CD4-positive, CD25-positive, alpha-beta regulatory T cell (primary cell): ENCODE measurements at regions not wholly inside any gene's neighbourhood (a gene's known extent, or its start where the extent isn't known, plus 50 kb on each side); places are given as distances from the start of the nearest gene placed in this dataset.

ENCODE experiments used
- ATAC-seq, 2 donors: fragments of 150-1000 bp; cut with Tn5 transposase; one replicate each; pipeline ENCODE4 v1.10.0; 2021; ENCODE audit warnings: low read depth in 2 of 2, moderate number of reproducible peaks in 2 of 2, moderate library complexity in 1 of 2
- DNase-seq, 3 donors: peaks; one replicate each; pipeline versions ENCODE4 v3.0.0 to v3.0.0-alpha.2; 2012 to 2022; ENCODE audit warnings: mixed read lengths in 1 of 3
- H3K27ac ChIP-seq: one replicate; pipeline ENCODE4 v1.7.0; 2013; ENCODE audit warnings: mild to moderate bottlenecking, low read length; ENCODE audit not compliant: insufficient read depth, poor library complexity, severe bottlenecking
- H3K27me3 ChIP-seq: one replicate; pipeline ENCODE4 v1.7.0; 2013; ENCODE audit warnings: low read length; ENCODE audit not compliant: control insufficient read depth, insufficient read depth
- H3K36me3 ChIP-seq: one replicate; pipeline ENCODE4 v1.7.0; 2013; ENCODE audit warnings: mild to moderate bottlenecking, low read length, moderate library complexity; ENCODE audit not compliant: control insufficient read depth, insufficient read depth
- H3K4me1 ChIP-seq: 2 replicates; pipeline ENCODE4 v1.7.0; 2013; ENCODE audit warnings: mild to moderate bottlenecking, low read length; ENCODE audit not compliant: insufficient read depth, control insufficient read depth, poor library complexity, severe bottlenecking
- H3K4me3 ChIP-seq: one replicate; pipeline ENCODE4 v1.7.0; 2013; ENCODE audit warnings: low read depth, mild to moderate bottlenecking, low read length, moderate library complexity
- H3K9me3 ChIP-seq, 2 experiments: 1 replicate in 1 of 2; 2 replicates in 1 of 2; pipeline ENCODE4 v1.7.0; 2013; ENCODE audit warnings: low read length in 2 of 2, mild to moderate bottlenecking in 1 of 2, moderate library complexity in 1 of 2; ENCODE audit not compliant: control insufficient read depth in 2 of 2
- H3K27ac Mint-ChIP-seq, 3 donors: one replicate each; pipeline ENCODE4 v1.8.0; 2020 to 2022; ENCODE audit warnings: mild to moderate bottlenecking in 3 of 3, mixed read lengths in 3 of 3, moderate library complexity in 2 of 3
- H3K27me3 Mint-ChIP-seq: one replicate; pipeline ENCODE4 v1.8.0; 2022; ENCODE audit warnings: mild to moderate bottlenecking, mixed read lengths
- H3K36me3 Mint-ChIP-seq: one replicate; pipeline ENCODE4 v1.8.0; 2020; ENCODE audit warnings: mixed read lengths
- H3K4me1 Mint-ChIP-seq, 4 donors: one replicate each; pipeline ENCODE4 v1.8.0; 2020 to 2022; ENCODE audit warnings: mixed read lengths in 4 of 4, mild to moderate bottlenecking in 1 of 4
- H3K4me3 Mint-ChIP-seq, 4 donors: one replicate each; pipeline ENCODE4 v1.8.0; 2020 to 2022; ENCODE audit warnings: mild to moderate bottlenecking in 4 of 4, mixed read lengths in 4 of 4, moderate library complexity in 3 of 4
- H3K9me3 Mint-ChIP-seq, 7 donors: one replicate each; pipeline ENCODE4 v1.8.0; 2020 to 2022; ENCODE audit warnings: mixed read lengths in 7 of 7, mild to moderate bottlenecking in 3 of 7, moderate library complexity in 2 of 7

DNA sequence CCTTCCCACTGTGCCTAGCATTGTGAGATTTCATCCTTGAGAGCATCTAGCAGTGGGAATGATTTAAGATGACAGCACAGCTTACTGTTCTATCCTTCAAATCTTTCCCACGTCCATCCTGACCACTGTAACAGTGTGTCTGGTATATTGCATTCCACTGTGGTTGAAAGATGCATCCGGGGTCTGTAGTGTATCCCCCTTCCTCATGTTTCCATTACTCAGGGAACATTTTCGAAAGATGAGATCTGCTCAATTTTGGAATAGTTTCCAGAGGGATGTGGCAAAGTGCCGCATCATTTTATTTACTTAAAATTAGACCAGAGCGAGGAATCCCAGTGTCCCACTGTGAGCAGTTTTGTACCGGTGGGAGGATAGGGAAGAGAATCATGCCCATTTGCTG, 407.1 kb upstream of the PAPPA start:
- H3K4me1 Mint-ChIP-seq: no peaks in the 10 kb centered on the region
- no peak overlapping the region for H3K27ac Mint-ChIP-seq
- no peaks in the 10 kb centered on the region for H3K36me3 Mint-ChIP-seq
- no peak overlapping the region for H3K4me3 Mint-ChIP-seq
- DNase-seq: no peak
- H3K4me3 ChIP-seq: no peak overlapping the region
- H3K4me1 ChIP-seq: no peaks in the 10 kb centered on the region
- H3K36me3 ChIP-seq: no peaks in the 10 kb centered on the region
- no peaks in the 10 kb centered on the region for H3K9me3 ChIP-seq
- no peaks in the 10 kb centered on the region for H3K27me3 ChIP-seq
- no peak for ATAC-seq
- peaks cover 0 to 3% (median 0%) of the 10 kb centered on the region in 7 donors for H3K9me3 Mint-ChIP-seq
- no peaks in the 10 kb centered on the region for H3K27me3 Mint-ChIP-seq
- H3K27ac ChIP-seq: no peak overlapping the region

DNA sequence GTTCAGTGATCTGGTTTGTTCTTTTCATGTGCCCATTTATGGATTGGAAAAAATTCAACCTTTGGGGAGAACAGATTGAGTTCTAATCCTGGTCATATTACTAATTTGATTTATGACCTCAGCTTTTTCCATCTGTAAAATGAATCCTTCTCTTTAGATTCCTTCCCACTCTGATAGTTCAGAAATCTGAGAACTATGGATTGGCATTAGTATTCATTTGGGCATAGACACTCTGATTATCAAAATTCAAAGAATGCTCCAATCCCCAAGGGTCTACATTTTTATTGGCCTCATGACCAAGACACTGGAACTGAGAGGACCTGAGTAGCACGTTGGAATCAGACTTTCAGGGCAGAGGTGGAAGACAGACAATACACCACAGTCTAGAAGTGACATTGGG, 405.9 kb upstream of the PAPPA start:
- ATAC-seq (no peak), DNase-seq (no peak)
- Mint-ChIP-seq H3K36me3 (no peaks in the 10 kb centered on the region), H3K27ac (no peak overlapping the region), H3K9me3 (peaks cover 0 to 3% (median 0%) of the 10 kb centered on the region in 7 donors), H3K4me3 (no peak overlapping the region), H3K27me3 (no peaks in the 10 kb centered on the region), H3K4me1 (no peaks in the 10 kb centered on the region)
- Histone ChIP-seq H3K9me3 (no peaks in the 10 kb centered on the region), H3K27ac (no peak overlapping the region), H3K4me3 (no peak overlapping the region), H3K27me3 (no peaks in the 10 kb centered on the region), H3K4me1 (no peaks in the 10 kb centered on the region), H3K36me3 (no peaks in the 10 kb centered on the region)

DNA sequence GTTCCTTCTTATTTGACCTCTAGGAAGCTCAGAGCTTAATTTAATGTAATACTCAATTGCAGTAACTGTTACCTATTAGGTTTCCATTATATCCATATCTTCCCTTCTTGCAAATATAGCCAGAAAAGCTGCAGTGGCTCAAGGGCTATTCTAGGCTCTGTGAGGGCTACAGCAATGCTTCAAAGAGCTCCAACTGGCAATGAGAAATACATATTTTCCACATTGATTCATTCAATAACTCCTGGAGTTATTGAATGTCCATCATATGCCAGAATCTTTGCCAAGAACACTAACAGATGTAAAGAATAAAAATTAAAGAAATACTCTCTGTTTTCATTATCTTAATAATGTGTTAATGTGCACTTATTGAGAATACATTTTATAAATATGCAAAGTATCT, 396.9 kb upstream of the PAPPA start:
- no peak for DNase-seq
- H3K36me3 ChIP-seq: no peaks in the 10 kb centered on the region
- Mint-ChIP-seq H3K36me3 (no peaks in the 10 kb centered on the region), H3K27me3 (no peaks in the 10 kb centered on the region), H3K4me1 (no peaks in the 10 kb centered on the region), H3K27ac (no peak overlapping the region), H3K4me3 (no peak overlapping the region), H3K9me3 (peaks cover 0 to 4% (median 0%) of the 10 kb centered on the region in 7 donors)
- no peak overlapping the region for H3K4me3 ChIP-seq
- ATAC-seq: no peak
- H3K27me3 ChIP-seq: no peaks in the 10 kb centered on the region
- H3K9me3 ChIP-seq: no peaks in the 10 kb centered on the region
- no peaks in the 10 kb centered on the region for H3K4me1 ChIP-seq
- no peak overlapping the region for H3K27ac ChIP-seq

DNA sequence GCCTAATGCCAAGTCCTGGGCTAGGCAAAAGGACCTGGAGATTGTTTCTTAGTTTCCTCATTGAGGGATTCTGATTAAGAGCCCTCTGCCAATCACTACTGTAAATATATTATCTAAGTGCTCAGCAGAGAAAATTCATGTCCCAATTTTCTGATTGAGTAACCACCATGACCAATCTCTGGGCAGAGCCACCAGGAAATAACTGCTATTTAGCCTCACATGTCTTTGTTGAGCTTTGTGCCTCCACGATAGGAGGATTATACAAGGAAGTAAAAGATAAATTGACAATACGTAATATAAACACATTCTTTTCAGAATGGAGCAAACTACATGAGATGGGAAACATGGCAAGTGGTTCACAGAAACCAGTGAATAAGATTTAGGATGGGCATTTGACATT, 396.1 kb upstream of the PAPPA start:
- no peak overlapping the region for H3K4me3 Mint-ChIP-seq
- ATAC-seq (no peak), DNase-seq (no peak)
- no peaks in the 10 kb centered on the region for H3K4me1 ChIP-seq
- H3K27me3 ChIP-seq: no peaks in the 10 kb centered on the region
- no peaks in the 10 kb centered on the region for H3K36me3 ChIP-seq
- peaks cover 0 to 5% (median 0%) of the 10 kb centered on the region in 7 donors for H3K9me3 Mint-ChIP-seq
- H3K4me1 Mint-ChIP-seq: no peaks in the 10 kb centered on the region
- no peak overlapping the region for H3K27ac Mint-ChIP-seq
- no peaks in the 10 kb centered on the region for H3K27me3 Mint-ChIP-seq
- no peaks in the 10 kb centered on the region for H3K9me3 ChIP-seq
- H3K4me3 ChIP-seq: no peak overlapping the region
- no peaks in the 10 kb centered on the region for H3K36me3 Mint-ChIP-seq
- H3K27ac ChIP-seq: no peak overlapping the region

DNA sequence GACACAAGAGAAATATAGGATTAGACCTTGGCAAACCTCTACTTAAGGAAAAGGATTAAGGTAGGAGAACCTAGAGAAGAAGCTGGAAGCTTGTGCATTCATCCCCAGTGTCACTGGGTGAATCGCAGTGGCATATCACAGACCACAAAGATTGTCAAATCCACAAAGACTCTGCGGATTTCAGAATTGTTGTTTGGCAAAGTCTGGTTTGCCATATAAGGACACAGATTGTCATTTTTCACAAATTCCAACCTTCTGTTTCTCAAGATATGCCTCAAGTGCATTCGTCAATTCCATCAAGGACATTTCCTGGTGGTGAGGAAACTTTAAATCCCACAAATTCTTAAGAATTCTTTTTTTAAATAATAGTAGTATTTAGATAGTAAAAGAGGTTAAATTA, 395.1 kb upstream of the PAPPA start:
- Mint-ChIP-seq H3K27ac (no peak overlapping the region), H3K9me3 (peaks cover 0 to 8% (median 1%) of the 10 kb centered on the region in 7 donors), H3K4me1 (no peaks in the 10 kb centered on the region), H3K36me3 (no peaks in the 10 kb centered on the region), H3K27me3 (no peaks in the 10 kb centered on the region), H3K4me3 (no peak overlapping the region)
- no peaks in the 10 kb centered on the region for H3K4me1 ChIP-seq
- no peaks in the 10 kb centered on the region for H3K27me3 ChIP-seq
- no peaks in the 10 kb centered on the region for H3K36me3 ChIP-seq
- H3K27ac ChIP-seq: no peak overlapping the region
- no peak for DNase-seq
- no peaks in the 10 kb centered on the region for H3K9me3 ChIP-seq
- no peak for ATAC-seq
- no peak overlapping the region for H3K4me3 ChIP-seq

DNA sequence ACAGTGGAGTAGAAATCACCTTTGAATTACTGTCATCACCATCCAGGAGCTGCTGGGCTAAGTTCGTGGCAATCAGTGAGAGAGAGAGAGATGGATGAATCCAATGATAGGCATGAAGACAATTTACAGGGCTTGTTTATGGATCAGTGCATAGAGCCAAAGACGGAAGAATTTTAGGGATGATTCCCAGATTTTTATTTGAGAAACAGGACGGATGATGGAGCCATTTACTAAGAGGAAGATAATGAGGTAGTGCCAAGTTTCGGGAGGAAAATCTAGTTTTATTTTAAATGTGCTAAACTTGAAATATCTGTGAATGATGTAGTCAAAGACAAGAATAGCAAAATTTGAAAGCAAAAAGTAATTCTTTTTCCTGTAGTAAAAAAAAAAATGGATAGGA, 394.2 kb upstream of the PAPPA start:
- Mint-ChIP-seq H3K4me3 (no peak overlapping the region), H3K9me3 (peaks cover 0 to 10% (median 1%) of the 10 kb centered on the region in 7 donors), H3K27ac (no peak overlapping the region), H3K4me1 (no peaks in the 10 kb centered on the region), H3K27me3 (no peaks in the 10 kb centered on the region), H3K36me3 (no peaks in the 10 kb centered on the region)
- H3K27ac ChIP-seq: no peak overlapping the region
- H3K4me1 ChIP-seq: no peaks in the 10 kb centered on the region
- no peaks in the 10 kb centered on the region for H3K9me3 ChIP-seq
- DNase-seq (no peak), ATAC-seq (no peak)
- no peaks in the 10 kb centered on the region for H3K36me3 ChIP-seq
- H3K4me3 ChIP-seq: no peak overlapping the region
- no peaks in the 10 kb centered on the region for H3K27me3 ChIP-seq

DNA sequence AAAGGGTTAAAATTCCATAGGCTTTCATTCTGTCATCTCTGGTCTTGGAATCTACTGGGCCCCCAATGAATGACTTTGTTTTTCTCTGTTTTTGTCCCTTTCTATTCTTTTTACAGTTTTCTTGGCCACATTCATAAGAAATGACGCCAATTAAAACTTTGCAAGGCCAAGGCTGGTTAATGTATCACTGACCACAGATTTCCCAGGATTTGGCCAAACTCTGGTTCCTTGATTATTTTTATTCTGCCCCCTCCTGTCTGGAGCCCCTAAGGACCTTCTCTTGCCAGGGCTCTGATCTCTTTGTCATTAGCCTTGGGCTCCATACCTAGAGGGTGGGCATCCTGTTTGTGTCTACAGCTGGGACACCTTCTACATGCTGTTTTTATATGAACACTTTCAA, 388.9 kb upstream of the PAPPA start:
- H3K27me3 Mint-ChIP-seq: no peaks in the 10 kb centered on the region
- ATAC-seq: no peak
- no peaks in the 10 kb centered on the region for H3K4me1 ChIP-seq
- DNase-seq: no peak
- no peaks in the 10 kb centered on the region for H3K4me1 Mint-ChIP-seq
- H3K9me3 ChIP-seq: no peaks in the 10 kb centered on the region
- no peak overlapping the region for H3K4me3 ChIP-seq
- no peaks in the 10 kb centered on the region for H3K36me3 Mint-ChIP-seq
- peaks cover 0 to 9% (median 2%) of the 10 kb centered on the region in 7 donors for H3K9me3 Mint-ChIP-seq
- H3K36me3 ChIP-seq: no peaks in the 10 kb centered on the region
- H3K27ac ChIP-seq: no peak overlapping the region
- no peaks in the 10 kb centered on the region for H3K27me3 ChIP-seq
- H3K27ac Mint-ChIP-seq: no peak overlapping the region
- H3K4me3 Mint-ChIP-seq: no peak overlapping the region

DNA sequence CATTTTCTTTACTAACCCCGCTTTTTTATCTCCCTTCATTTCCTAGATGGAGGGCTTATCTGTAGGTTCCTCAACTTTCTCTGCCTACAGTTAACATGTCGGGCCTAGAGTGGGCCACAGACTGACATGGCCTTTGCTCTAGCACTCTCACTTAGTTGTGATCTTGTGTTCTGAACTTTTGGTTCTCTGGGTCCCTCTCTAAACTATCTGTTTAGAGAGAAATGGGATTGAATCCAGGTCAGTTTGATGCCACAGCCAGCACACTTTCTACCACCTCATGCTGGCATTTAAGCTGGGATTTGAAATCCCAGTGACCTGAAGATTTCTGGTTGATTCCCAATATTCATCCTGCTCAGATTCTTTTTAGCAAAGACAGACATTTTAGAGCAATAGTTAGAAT, 388.5 kb upstream of the PAPPA start:
- no peak overlapping the region for H3K27ac ChIP-seq
- peaks cover 0 to 11% (median 4%) of the 10 kb centered on the region in 7 donors for H3K9me3 Mint-ChIP-seq

More for the DNA sequence above, 388.5 kb upstream of the PAPPA start:
- no peaks in the 10 kb centered on the region for H3K27me3 Mint-ChIP-seq
- H3K4me3 Mint-ChIP-seq: no peak overlapping the region
- Histone ChIP-seq H3K27me3 (no peaks in the 10 kb centered on the region), H3K36me3 (no peaks in the 10 kb centered on the region), H3K9me3 (no peaks in the 10 kb centered on the region), H3K4me3 (no peak overlapping the region), H3K4me1 (no peaks in the 10 kb centered on the region)
- DNase-seq (no peak), ATAC-seq (no peak)
- no peak overlapping the region for H3K27ac Mint-ChIP-seq
- H3K36me3 Mint-ChIP-seq: no peaks in the 10 kb centered on the region
- H3K4me1 Mint-ChIP-seq: no peaks in the 10 kb centered on the region
